Middle frontal gyrus (tissue), 1 donor: ENCODE measurements at regions not wholly inside any gene's neighbourhood (a gene's known extent, or its start where the extent isn't known, plus 50 kb on each side); places are given as distances from the start of the nearest gene placed in this dataset.

Experiments
- DNase-seq: peaks from one replicate; pipeline ENCODE4 v3.0.0-alpha.2; 2015; ENCODE audit warnings: low spot score; ENCODE audit errors: extremely low spot score

- DNase-seq = no peak
These were observed 61.9 kb upstream of the FOXC1 start for GRCh38 chr6:1547785-1548184.

- DNase-seq = no peak
These were observed 58.5 kb upstream of the FOXC1 start for GRCh38 chr6:1551249-1551648.

DNA sequence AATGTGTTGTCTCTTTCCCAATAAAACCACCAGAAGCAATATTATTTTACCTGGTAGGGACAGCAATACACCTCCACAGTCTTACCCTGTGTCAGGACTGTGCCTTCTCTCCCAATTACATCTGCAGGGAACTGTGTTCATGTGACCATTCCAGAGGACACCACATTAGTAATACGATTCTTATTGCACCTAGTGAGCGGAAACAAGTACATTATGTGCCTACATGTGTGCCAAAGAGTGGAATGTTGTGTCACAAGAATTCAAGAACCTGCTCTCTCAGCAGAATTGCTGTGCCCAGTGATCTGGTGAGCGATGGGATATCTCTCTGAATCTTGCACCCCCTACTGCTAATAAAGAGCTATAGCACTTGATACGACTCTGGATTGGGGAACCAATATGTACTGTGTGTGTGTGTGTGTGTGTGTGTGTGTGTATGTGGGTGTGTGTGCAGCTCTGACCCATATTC is 57.4 kb upstream of the FOXC1 start:
- DNase-seq = no peak

- DNase-seq = no peak
These were observed 56.1 kb upstream of the FOXC1 start for GRCh38 chr6:1553562-1554083.

GRCh38 chr6:1554141-1554475 is 55.6 kb upstream of the FOXC1 start:
- DNase-seq = no peak

GRCh38 chr6:1554476-1555310 is 55.0 kb upstream of the FOXC1 start:
- peak; percentile 53 for DNase-seq

- no peak for DNase-seq
These were observed 51.3 kb upstream of the FOXC1 start for GRCh38 chr6:1558388-1558787.
